ENCODE measurements at regions not wholly inside any gene's neighbourhood (a gene's known extent, or its start where the extent isn't known, plus 50 kb on each side); places are given as distances from the start of the nearest gene placed in this dataset.

DNA sequence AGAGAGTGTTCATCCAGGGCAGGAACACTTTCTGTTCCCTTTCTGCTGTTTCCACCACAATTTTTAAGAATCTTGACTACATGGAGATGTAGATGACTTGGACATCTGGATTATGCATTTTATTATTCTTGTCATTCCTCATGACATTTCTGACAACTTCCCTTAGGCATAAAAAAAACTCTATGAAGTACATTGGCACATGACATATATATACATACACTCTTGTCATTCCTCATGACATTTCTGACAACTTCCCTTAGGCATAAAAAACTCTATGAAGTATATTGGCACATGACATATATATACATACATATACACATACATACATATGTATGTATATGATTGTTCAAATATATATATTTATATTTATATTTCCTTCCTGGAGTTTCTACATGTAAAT lies 531.5 kb downstream of the COL12A1 start (continued):
- TF ChIP-seq, protein P1, sequence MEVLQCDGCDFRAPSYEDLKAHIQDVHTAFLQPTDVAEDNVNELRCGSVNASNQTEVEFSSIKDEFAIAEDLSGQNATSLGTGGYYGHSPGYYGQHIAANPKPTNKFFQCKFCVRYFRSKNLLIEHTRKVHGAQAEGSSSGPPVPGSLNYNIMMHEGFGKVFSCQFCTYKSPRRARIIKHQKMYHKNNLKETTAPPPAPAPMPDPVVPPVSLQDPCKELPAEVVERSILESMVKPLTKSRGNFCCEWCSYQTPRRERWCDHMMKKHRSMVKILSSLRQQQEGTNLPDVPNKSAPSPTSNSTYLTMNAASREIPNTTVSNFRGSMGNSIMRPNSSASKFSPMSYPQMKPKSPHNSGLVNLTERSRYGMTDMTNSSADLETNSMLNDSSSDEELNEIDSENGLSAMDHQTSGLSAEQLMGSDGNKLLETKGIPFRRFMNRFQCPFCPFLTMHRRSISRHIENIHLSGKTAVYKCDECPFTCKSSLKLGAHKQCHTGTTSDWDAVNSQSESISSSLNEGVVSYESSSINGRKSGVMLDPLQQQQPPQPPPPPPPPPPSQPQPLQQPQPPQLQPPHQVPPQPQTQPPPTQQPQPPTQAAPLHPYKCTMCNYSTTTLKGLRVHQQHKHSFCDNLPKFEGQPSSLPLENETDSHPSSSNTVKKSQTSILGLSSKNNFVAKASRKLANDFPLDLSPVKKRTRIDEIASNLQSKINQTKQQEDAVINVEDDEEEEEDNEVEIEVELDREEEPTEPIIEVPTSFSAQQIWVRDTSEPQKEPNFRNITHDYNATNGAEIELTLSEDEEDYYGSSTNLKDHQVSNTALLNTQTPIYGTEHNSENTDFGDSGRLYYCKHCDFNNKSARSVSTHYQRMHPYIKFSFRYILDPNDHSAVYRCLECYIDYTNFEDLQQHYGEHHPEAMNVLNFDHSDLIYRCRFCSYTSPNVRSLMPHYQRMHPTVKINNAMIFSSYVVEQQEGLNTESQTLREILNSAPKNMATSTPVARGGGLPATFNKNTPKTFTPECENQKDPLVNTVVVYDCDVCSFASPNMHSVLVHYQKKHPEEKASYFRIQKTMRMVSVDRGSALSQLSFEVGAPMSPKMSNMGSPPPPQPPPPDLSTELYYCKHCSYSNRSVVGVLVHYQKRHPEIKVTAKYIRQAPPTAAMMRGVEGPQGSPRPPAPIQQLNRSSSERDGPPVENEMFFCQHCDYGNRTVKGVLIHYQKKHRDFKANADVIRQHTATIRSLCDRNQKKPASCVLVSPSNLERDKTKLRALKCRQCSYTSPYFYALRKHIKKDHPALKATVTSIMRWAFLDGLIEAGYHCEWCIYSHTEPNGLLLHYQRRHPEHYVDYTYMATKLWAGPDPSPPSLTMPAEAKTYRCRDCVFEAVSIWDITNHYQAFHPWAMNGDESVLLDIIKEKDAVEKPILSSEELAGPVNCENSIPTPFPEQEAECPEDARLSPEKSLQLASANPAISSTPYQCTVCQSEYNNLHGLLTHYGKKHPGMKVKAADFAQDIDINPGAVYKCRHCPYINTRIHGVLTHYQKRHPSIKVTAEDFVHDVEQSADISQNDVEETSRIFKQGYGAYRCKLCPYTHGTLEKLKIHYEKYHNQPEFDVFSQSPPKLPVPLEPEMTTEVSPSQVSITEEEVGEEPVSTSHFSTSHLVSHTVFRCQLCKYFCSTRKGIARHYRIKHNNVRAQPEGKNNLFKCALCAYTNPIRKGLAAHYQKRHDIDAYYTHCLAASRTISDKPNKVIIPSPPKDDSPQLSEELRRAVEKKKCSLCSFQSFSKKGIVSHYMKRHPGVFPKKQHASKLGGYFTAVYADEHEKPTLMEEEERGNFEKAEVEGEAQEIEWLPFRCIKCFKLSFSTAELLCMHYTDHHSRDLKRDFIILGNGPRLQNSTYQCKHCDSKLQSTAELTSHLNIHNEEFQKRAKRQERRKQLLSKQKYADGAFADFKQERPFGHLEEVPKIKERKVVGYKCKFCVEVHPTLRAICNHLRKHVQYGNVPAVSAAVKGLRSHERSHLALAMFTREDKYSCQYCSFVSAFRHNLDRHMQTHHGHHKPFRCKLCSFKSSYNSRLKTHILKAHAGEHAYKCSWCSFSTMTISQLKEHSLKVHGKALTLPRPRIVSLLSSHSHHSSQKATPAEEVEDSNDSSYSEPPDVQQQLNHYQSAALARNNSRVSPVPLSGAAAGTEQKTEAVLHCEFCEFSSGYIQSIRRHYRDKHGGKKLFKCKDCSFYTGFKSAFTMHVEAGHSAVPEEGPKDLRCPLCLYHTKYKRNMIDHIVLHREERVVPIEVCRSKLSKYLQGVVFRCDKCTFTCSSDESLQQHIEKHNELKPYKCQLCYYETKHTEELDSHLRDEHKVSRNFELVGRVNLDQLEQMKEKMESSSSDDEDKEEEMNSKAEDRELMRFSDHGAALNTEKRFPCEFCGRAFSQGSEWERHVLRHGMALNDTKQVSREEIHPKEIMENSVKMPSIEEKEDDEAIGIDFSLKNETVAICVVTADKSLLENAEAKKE (CRISPR knock-in tag; IDR thresholded peaks at IDR 0.05): no peak
- TF ChIP-seq POLR2AphosphoS5 (IDR thresholded peaks at IDR 0.05; ENCODE audit: low read depth): no peak
- TF ChIP-seq CREB1 (CRISPR knock-in tag; IDR thresholded peaks at IDR 0.05; ENCODE audit: low read depth): no peak
- TF ChIP-seq STAT1 (IDR thresholded peaks at IDR 0.05; ENCODE audit: unreplicated experiment): no peak
- TF ChIP-seq, protein P2, sequence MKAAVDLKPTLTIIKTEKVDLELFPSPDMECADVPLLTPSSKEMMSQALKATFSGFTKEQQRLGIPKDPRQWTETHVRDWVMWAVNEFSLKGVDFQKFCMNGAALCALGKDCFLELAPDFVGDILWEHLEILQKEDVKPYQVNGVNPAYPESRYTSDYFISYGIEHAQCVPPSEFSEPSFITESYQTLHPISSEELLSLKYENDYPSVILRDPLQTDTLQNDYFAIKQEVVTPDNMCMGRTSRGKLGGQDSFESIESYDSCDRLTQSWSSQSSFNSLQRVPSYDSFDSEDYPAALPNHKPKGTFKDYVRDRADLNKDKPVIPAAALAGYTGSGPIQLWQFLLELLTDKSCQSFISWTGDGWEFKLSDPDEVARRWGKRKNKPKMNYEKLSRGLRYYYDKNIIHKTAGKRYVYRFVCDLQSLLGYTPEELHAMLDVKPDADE (IDR thresholded peaks at IDR 0.05): no peak
- TF ChIP-seq, protein P3, sequence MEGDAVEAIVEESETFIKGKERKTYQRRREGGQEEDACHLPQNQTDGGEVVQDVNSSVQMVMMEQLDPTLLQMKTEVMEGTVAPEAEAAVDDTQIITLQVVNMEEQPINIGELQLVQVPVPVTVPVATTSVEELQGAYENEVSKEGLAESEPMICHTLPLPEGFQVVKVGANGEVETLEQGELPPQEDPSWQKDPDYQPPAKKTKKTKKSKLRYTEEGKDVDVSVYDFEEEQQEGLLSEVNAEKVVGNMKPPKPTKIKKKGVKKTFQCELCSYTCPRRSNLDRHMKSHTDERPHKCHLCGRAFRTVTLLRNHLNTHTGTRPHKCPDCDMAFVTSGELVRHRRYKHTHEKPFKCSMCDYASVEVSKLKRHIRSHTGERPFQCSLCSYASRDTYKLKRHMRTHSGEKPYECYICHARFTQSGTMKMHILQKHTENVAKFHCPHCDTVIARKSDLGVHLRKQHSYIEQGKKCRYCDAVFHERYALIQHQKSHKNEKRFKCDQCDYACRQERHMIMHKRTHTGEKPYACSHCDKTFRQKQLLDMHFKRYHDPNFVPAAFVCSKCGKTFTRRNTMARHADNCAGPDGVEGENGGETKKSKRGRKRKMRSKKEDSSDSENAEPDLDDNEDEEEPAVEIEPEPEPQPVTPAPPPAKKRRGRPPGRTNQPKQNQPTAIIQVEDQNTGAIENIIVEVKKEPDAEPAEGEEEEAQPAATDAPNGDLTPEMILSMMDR (conservative IDR thresholded peaks at IDR 0.05; ENCODE audit: low read depth in 2 of 2): no peak
- no peak for TF ChIP-seq ZNF331 (CRISPR knock-in tag; IDR thresholded peaks at IDR 0.05; ENCODE audit: low read depth)
- no peak for TF ChIP-seq NANOG (IDR thresholded peaks at IDR 0.05; ENCODE audit: borderline replicate concordance)
- TF ChIP-seq EZH2 (IDR thresholded peaks at IDR 0.05; ENCODE audit: low read depth, unreplicated experiment): no peak
- TF ChIP-seq JUNB (IDR thresholded peaks at IDR 0.05; ENCODE audit: unreplicated experiment): no peak

All from GM23338 (cell line).